Stimulated activated CD4-positive, alpha-beta T cell treated with anti-CD3 and anti-CD28 coated beads, Interleukin-2, amount 100 ng/mL, for 24 hours (primary cell): ENCODE measurements at regions not wholly inside any gene's neighbourhood (a gene's known extent, or its start where the extent isn't known, plus 50 kb on each side); places are given as distances from the start of the nearest gene placed in this dataset.

Experiments used
- DNase-seq, 2 donors: peaks; one replicate each; pipeline ENCODE4 v3.0.0-alpha.2; 2020

- no peak for DNase-seq
Observed at GRCh38 chr2:236693531-236693930, 123.9 kb downstream of the ACKR3 start.

- DNase-seq: no peak
Observed at GRCh38 chr2:236694146-236694888, 124.7 kb downstream of the ACKR3 start.

- no peak for DNase-seq
Observed at GRCh38 chr2:236696834-236697233, 127.2 kb downstream of the ACKR3 start.

GRCh38 chr2:236698016-236698627 lies 128.5 kb downstream of the ACKR3 start:
- DNase-seq: no peak

GRCh38 chr2:236700703-236701102 lies 131.1 kb downstream of the ACKR3 start:
- DNase-seq: no peak

- DNase-seq: no peak
Observed at GRCh38 chr2:236702657-236703372, 133.2 kb downstream of the ACKR3 start.

- DNase-seq: no peak
Observed at GRCh38 chr2:236703373-236703709, 133.7 kb downstream of the ACKR3 start.

- no peak for DNase-seq
Observed at GRCh38 chr2:236703906-236704305, 134.3 kb downstream of the ACKR3 start.

GRCh38 chr2:236704887-236705286 lies 135.3 kb downstream of the ACKR3 start:
- no peak for DNase-seq

- no peak for DNase-seq
Observed at GRCh38 chr2:236705295-236706105, 135.9 kb downstream of the ACKR3 start.

GRCh38 chr2:236706288-236706687 lies 136.7 kb downstream of the ACKR3 start:
- DNase-seq: no peak

GRCh38 chr2:236706803-236707202 lies 137.2 kb downstream of the ACKR3 start:
- DNase-seq: no peak

- no peak for DNase-seq
Observed at GRCh38 chr2:236711440-236711839, 141.8 kb downstream of the ACKR3 start.

- no peak for DNase-seq
Observed at GRCh38 chr2:236712304-236712703, 142.7 kb downstream of the ACKR3 start.

GRCh38 chr2:236712961-236713673 lies 143.5 kb downstream of the ACKR3 start:
- no peak for DNase-seq

- no peak for DNase-seq
Observed at GRCh38 chr2:236714080-236714479, 144.5 kb downstream of the ACKR3 start.

- no peak for DNase-seq
Observed at GRCh38 chr2:236715077-236715476, 145.5 kb downstream of the ACKR3 start.

GRCh38 chr2:236715491-236715961 lies 145.9 kb downstream of the ACKR3 start:
- DNase-seq: no peak

GRCh38 chr2:236717120-236717519 lies 147.5 kb downstream of the ACKR3 start:
- DNase-seq: no peak

GRCh38 chr2:236717729-236718128 lies 148.1 kb downstream of the ACKR3 start:
- no peak for DNase-seq

- DNase-seq: no peak
Observed at GRCh38 chr2:236718207-236718992, 148.8 kb downstream of the ACKR3 start.

- DNase-seq: no peak
Observed at GRCh38 chr2:236719192-236719635, 149.6 kb downstream of the ACKR3 start.
